ENCODE measurements at regions not wholly inside any gene's neighbourhood (a gene's known extent, or its start where the extent isn't known, plus 50 kb on each side); places are given as distances from the start of the nearest gene placed in this dataset.
"Not testable (repeated sequence)": the region's sequence is repeated elsewhere in the genome, so short reads cannot be mapped to it uniquely, and the experiment has no call there.

DNA sequence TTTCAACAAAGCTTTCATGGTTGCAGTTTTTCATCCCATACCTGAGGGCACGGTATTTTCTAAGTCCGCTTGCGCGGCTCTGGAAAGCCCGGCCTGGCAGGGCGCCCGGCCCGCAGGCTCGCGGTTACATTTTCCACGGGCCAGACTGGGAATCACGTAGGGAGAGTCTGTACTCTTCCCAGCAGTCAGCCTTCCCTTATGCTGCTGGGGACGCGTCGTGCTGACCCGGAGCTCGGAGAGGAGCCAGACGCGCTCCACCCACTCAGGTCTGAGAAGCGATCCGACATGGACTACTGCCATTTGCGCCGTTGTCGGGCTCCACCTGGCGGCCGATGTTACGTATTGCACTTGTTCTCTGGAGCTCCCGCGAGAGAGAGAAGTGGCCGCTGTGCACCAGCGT is 435.9 kb downstream of the SPATA31A1 start:
- not testable (repeated sequence) for H3K36me3 Mint-ChIP-seq; H3K27me3 Mint-ChIP-seq (ENCODE audit: low read depth); H3K9me3 Mint-ChIP-seq; H3K4me3 Mint-ChIP-seq; H3K27ac Mint-ChIP-seq; H3K4me1 Mint-ChIP-seq
- TF ChIP-seq, protein P1, sequence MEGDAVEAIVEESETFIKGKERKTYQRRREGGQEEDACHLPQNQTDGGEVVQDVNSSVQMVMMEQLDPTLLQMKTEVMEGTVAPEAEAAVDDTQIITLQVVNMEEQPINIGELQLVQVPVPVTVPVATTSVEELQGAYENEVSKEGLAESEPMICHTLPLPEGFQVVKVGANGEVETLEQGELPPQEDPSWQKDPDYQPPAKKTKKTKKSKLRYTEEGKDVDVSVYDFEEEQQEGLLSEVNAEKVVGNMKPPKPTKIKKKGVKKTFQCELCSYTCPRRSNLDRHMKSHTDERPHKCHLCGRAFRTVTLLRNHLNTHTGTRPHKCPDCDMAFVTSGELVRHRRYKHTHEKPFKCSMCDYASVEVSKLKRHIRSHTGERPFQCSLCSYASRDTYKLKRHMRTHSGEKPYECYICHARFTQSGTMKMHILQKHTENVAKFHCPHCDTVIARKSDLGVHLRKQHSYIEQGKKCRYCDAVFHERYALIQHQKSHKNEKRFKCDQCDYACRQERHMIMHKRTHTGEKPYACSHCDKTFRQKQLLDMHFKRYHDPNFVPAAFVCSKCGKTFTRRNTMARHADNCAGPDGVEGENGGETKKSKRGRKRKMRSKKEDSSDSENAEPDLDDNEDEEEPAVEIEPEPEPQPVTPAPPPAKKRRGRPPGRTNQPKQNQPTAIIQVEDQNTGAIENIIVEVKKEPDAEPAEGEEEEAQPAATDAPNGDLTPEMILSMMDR (IDR thresholded peaks at IDR 0.05; ENCODE audit: unreplicated experiment): peak; percentile 41
- DNase-seq (ENCODE audit: low spot score in 2 of 2, unreplicated experiment in 2 of 2): peak in 1 of 2 experiments; percentile 65

DNA sequence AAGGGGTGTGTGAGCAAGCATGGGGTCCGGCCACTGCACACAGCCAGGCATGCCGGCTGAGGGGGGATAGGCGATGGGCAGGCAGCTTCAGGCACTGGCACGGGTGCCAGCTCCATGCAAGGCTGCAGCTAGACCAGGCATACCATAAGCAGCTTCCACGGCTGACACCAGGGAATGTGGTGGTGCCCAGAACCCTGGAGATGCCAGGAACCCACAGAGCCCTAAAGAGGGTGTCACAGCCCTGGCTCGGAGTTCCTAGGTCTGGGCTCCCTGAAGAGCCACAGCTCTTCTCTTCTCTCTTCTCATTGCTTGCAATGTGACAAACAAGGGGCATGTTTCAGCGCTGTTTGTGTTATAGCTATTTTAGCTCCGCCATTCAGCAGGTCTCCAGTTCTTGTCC is 442.5 kb downstream of the SPATA31A1 start:
- not testable (repeated sequence) for H3K4me3 Mint-ChIP-seq; DNase-seq (ENCODE audit: low spot score in 2 of 2, unreplicated experiment in 2 of 2); H3K36me3 Mint-ChIP-seq; H3K27ac Mint-ChIP-seq; H3K4me1 Mint-ChIP-seq; H3K27me3 Mint-ChIP-seq (ENCODE audit: low read depth); H3K9me3 Mint-ChIP-seq

- H3K27ac Mint-ChIP-seq; DNase-seq (ENCODE audit: low spot score in 2 of 2, unreplicated experiment in 2 of 2); H3K9me3 Mint-ChIP-seq: not testable (repeated sequence)
Observed at GRCh38 chr9:39799252-39799651, 443.8 kb downstream of the SPATA31A1 start.

GRCh38 chr9:39802561-39802960 is 447.1 kb downstream of the SPATA31A1 start:
- H3K27ac Mint-ChIP-seq; H3K9me3 Mint-ChIP-seq; H3K27me3 Mint-ChIP-seq (ENCODE audit: low read depth); H3K36me3 Mint-ChIP-seq; H3K4me3 Mint-ChIP-seq; H3K4me1 Mint-ChIP-seq; DNase-seq (ENCODE audit: low spot score in 2 of 2, unreplicated experiment in 2 of 2): not testable (repeated sequence)

More at GRCh38 chr9:39799252-39799651, 443.8 kb downstream of the SPATA31A1 start:
- not testable (repeated sequence) for H3K27me3 Mint-ChIP-seq (ENCODE audit: low read depth); H3K36me3 Mint-ChIP-seq; H3K4me1 Mint-ChIP-seq; H3K4me3 Mint-ChIP-seq

GRCh38 chr9:39809401-39810226 is 454.1 kb downstream of the SPATA31A1 start:
- H3K9me3 Mint-ChIP-seq; H3K36me3 Mint-ChIP-seq; H3K27me3 Mint-ChIP-seq (ENCODE audit: low read depth); H3K4me1 Mint-ChIP-seq: not testable (repeated sequence)
- H3K4me3 Mint-ChIP-seq: peak overlapping the region; percentile 98
- DNase-seq (ENCODE audit: low spot score in 2 of 2, unreplicated experiment in 2 of 2): peak; percentile 57 to 80
- H3K27ac Mint-ChIP-seq: peak overlapping the region; percentile 100

DNA sequence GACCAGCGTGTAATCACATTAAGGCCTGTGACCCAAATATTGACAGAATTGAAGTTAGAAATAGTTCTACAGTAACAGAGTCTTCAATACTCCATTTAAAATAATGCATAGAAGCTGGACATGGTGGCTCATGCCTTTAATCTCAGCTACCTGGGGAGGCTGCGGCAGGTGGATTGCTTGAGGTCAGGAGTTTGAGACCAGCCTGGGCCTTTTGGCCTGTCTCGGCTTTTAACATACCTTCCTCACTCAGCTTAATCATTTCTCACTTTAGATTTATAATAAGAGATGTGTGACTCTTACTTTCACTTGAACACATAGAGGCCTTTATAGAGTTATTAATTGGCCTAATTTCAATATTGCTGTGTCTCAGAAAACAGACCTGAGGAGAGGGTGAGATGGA is 454.9 kb downstream of the SPATA31A1 start:
- not testable (repeated sequence) for DNase-seq (ENCODE audit: low spot score in 2 of 2, unreplicated experiment in 2 of 2); H3K9me3 Mint-ChIP-seq; H3K36me3 Mint-ChIP-seq; H3K4me1 Mint-ChIP-seq; H3K27ac Mint-ChIP-seq; H3K27me3 Mint-ChIP-seq (ENCODE audit: low read depth)
- peak overlapping the region; percentile 26 for H3K4me3 Mint-ChIP-seq

- not testable (repeated sequence) for H3K4me1 Mint-ChIP-seq, H3K4me3 Mint-ChIP-seq, H3K36me3 Mint-ChIP-seq
Observed at GRCh38 chr9:39811615-39812014, 456.1 kb downstream of the SPATA31A1 start.

GRCh38 chr9:39828457-39828856 is 473.0 kb downstream of the SPATA31A1 start:
- not testable (repeated sequence) for H3K4me3 Mint-ChIP-seq; DNase-seq (ENCODE audit: low spot score in 2 of 2, unreplicated experiment in 2 of 2); H3K27me3 Mint-ChIP-seq (ENCODE audit: low read depth); H3K36me3 Mint-ChIP-seq; H3K9me3 Mint-ChIP-seq; H3K4me1 Mint-ChIP-seq; H3K27ac Mint-ChIP-seq

More at GRCh38 chr9:39811615-39812014, 456.1 kb downstream of the SPATA31A1 start:
- H3K9me3 Mint-ChIP-seq; H3K27ac Mint-ChIP-seq; DNase-seq (ENCODE audit: low spot score in 2 of 2, unreplicated experiment in 2 of 2); H3K27me3 Mint-ChIP-seq (ENCODE audit: low read depth): not testable (repeated sequence)
